ENCODE measurements at regions not wholly inside any gene's neighbourhood (a gene's known extent, or its start where the extent isn't known, plus 50 kb on each side); places are given as distances from the start of the nearest gene placed in this dataset.

- TF ChIP-seq CTCF (IDR thresholded peaks at IDR 0.05; ENCODE audit: low read depth, low read length) = no peak
- DNase-seq (ENCODE audit: extremely low read depth, low read depth) = no peak
These were observed 257.6 kb downstream of the CBLN1 start for GRCh38 chr16:49024016-49024415.

- TF ChIP-seq CTCF (IDR thresholded peaks at IDR 0.05; ENCODE audit: low read depth, low read length) = no peak
- DNase-seq (ENCODE audit: extremely low read depth, low read depth) = no peak
These were observed 258.6 kb downstream of the CBLN1 start for GRCh38 chr16:49023050-49023449.

GRCh38 chr16:49022351-49022963, 259.2 kb downstream of the CBLN1 start:
- no peak for DNase-seq (ENCODE audit: extremely low read depth, low read depth)
- no peak for TF ChIP-seq CTCF (IDR thresholded peaks at IDR 0.05; ENCODE audit: low read depth, low read length)

GRCh38 chr16:49021136-49021535, 260.5 kb downstream of the CBLN1 start:
- DNase-seq (ENCODE audit: extremely low read depth, low read depth) = no peak
- TF ChIP-seq CTCF (IDR thresholded peaks at IDR 0.05; ENCODE audit: low read depth, low read length) = no peak

- DNase-seq (ENCODE audit: extremely low read depth, low read depth) = no peak
- TF ChIP-seq CTCF (IDR thresholded peaks at IDR 0.05; ENCODE audit: low read depth, low read length) = no peak
These were observed 261.2 kb downstream of the CBLN1 start for GRCh38 chr16:49020436-49020835.

GRCh38 chr16:49019831-49020230, 261.8 kb downstream of the CBLN1 start:
- TF ChIP-seq CTCF (IDR thresholded peaks at IDR 0.05; ENCODE audit: low read depth, low read length) = no peak
- DNase-seq (ENCODE audit: extremely low read depth, low read depth) = no peak

GRCh38 chr16:49019081-49019633, 262.5 kb downstream of the CBLN1 start:
- TF ChIP-seq CTCF (IDR thresholded peaks at IDR 0.05; ENCODE audit: low read depth, low read length) = no peak

More at GRCh38 chr16:49019081-49019633, 262.5 kb downstream of the CBLN1 start:
- no peak for DNase-seq (ENCODE audit: extremely low read depth, low read depth)
